H1 (cell line): ENCODE measurements at regions not wholly inside any gene's neighbourhood (a gene's known extent, or its start where the extent isn't known, plus 50 kb on each side); places are given as distances from the start of the nearest gene placed in this dataset.

ENCODE experiments used
- CTCF ChIA-PET: fragments of 300-600 bp; sonication (Branson Sonifier 250); formaldehyde crosslinking; loops from one replicate; lab custom pipeline; 2021; ENCODE audit not compliant: partially characterized antibody; lab: Charles Lee
- POLR2A ChIA-PET: fragments of 300-600 bp; sonication (Branson Sonifier 250); formaldehyde crosslinking; loops from one replicate; lab custom pipeline; 2021; ENCODE audit warnings: inconsistent platforms; ENCODE audit not compliant: partially characterized antibody; lab: Charles Lee
- DNase-seq, 2 experiments: peaks; one replicate each; pipeline versions ENCODE4 v3.0.0 to v3.0.0-alpha.2; 2010 to 2022; ENCODE audit warnings: low spot score in 2 of 2, low read depth in 1 of 2, mixed read lengths in 1 of 2
- FAIRE-seq: peaks from 2 replicates; lab custom pipeline; 2011; peaks lifted over from hg19 to GRCh38; lab: Jason Lieb, UNC
- H2AFZ ChIP-seq: 2 replicates; pipeline ENCODE4 v1.8.1; 2012; ENCODE audit warnings: low read length, inconsistent platforms
- H2AK5ac ChIP-seq: 2 replicates; pipeline ENCODE4 v1.6.1; 2013; ENCODE audit warnings: low read depth, low read length
- H2BK120ac ChIP-seq: replicated peaks from 2 replicates; pipeline ENCODE3; 2013; ENCODE audit warnings: low read depth, low read length, inconsistent platforms
- H2BK12ac ChIP-seq: 2 replicates; pipeline ENCODE4 v1.6.1; 2013; ENCODE audit warnings: low read depth, low read length
- H2BK15ac ChIP-seq: 2 replicates; pipeline ENCODE4 v1.6.1; 2013; ENCODE audit warnings: low read length
- H2BK20ac ChIP-seq: 2 replicates; pipeline ENCODE4 v1.6.1; 2013; ENCODE audit warnings: low read length
- H2BK5ac ChIP-seq: 2 replicates; pipeline ENCODE4 v1.6.1; 2013; ENCODE audit warnings: low read depth, low read length
- H3K14ac ChIP-seq: 2 replicates; pipeline ENCODE4 v1.6.1; 2013; ENCODE audit warnings: inconsistent platforms; ENCODE audit not compliant: insufficient read length
- H3K18ac ChIP-seq: 2 replicates; pipeline ENCODE4 v1.6.1; 2013; ENCODE audit warnings: low read length; ENCODE audit errors: extremely low read depth
- H3K23ac ChIP-seq: 2 replicates; pipeline ENCODE4 v1.6.1; 2013; ENCODE audit warnings: inconsistent platforms; ENCODE audit not compliant: insufficient read length
- H3K23me2 ChIP-seq: 2 replicates; pipeline ENCODE4 v1.6.1; 2013; ENCODE audit warnings: low read depth, low read length
- H3K27ac ChIP-seq: 2 replicates; pipeline ENCODE4 v1.6.1; 2011; ENCODE audit warnings: low read depth, low read length, inconsistent platforms
- H3K27me3 ChIP-seq, 4 experiments: replicated peaks in 1 of 4; 1 replicate in 1 of 4; 2 replicates in 3 of 4; pipeline versions ENCODE4 v1.6.1 to v1.8.1; 2011 to 2013; ENCODE audit warnings: low read length in 3 of 4, mild to moderate bottlenecking in 3 of 4, inconsistent platforms in 2 of 4, mixed read lengths in 2 of 4, moderate library complexity in 1 of 4; ENCODE audit not compliant: control insufficient read depth in 3 of 4, insufficient read depth in 3 of 4; ENCODE audit errors: extremely low read depth in 1 of 4
- H3K36me3 ChIP-seq, 4 experiments: 2 replicates each; pipeline versions ENCODE4 v1.6.1 to v1.8.1; 2011 to 2013; ENCODE audit warnings: mild to moderate bottlenecking in 4 of 4, low read length in 3 of 4, moderate library complexity in 2 of 4, control low read depth in 1 of 4, inconsistent platforms in 1 of 4; ENCODE audit not compliant: insufficient read depth in 4 of 4, control insufficient read depth in 2 of 4
- H3K4ac ChIP-seq: replicated peaks from 2 replicates; pipeline ENCODE3; 2013; ENCODE audit warnings: low read length, low read depth, mixed read lengths, inconsistent platforms; ENCODE audit not compliant: insufficient read length
- H3K4me1 ChIP-seq, 4 experiments: replicated peaks in 1 of 4; 1 replicate in 1 of 4; 2 replicates in 3 of 4; pipeline versions ENCODE4 v1.6.1 to v1.8.1; 2011 to 2013; ENCODE audit warnings: low read length in 3 of 4, inconsistent platforms in 2 of 4, mixed read lengths in 1 of 4; ENCODE audit not compliant: insufficient read depth in 4 of 4, control insufficient read depth in 3 of 4
- H3K4me2 ChIP-seq, 2 experiments: 2 replicates each; pipeline versions ENCODE4 v1.6.1 to v1.8.1; 2011 to 2013; ENCODE audit warnings: low read depth in 2 of 2, low read length in 2 of 2, control low read depth in 1 of 2, inconsistent platforms in 1 of 2, mild to moderate bottlenecking in 1 of 2; ENCODE audit not compliant: insufficient read depth in 1 of 2
- H3K4me3 ChIP-seq, 4 experiments: fragments of 200-600, 300-600 bp in 1 of 4; sonication (generic), shearing (Covaris generic), sonication (Bioruptor Twin) in 1 of 4; 2 replicates each; pipeline versions ENCODE4 v1.5.1 to v1.8.1; 2011 to 2016; ENCODE audit warnings: low read length in 4 of 4, low read depth in 3 of 4, control low read depth in 2 of 4, inconsistent platforms in 2 of 4, mild to moderate bottlenecking in 2 of 4, mixed read lengths in 1 of 4, moderate library complexity in 1 of 4; ENCODE audit not compliant: insufficient read depth in 2 of 4; ENCODE audit errors: extremely low read depth in 1 of 4
- H3K56ac ChIP-seq: replicated peaks from 2 replicates; pipeline ENCODE3; 2013; ENCODE audit warnings: low read depth, mild to moderate bottlenecking, mixed read lengths, low read length, inconsistent platforms; ENCODE audit not compliant: insufficient read length
- H3K79me1 ChIP-seq: 2 replicates; pipeline ENCODE4 v1.6.1; 2013; ENCODE audit warnings: low read depth, low read length, control low read depth
- H3K79me2 ChIP-seq, 2 experiments: 2 replicates each; pipeline versions ENCODE4 v1.6.1 to v1.8.1; 2012 to 2013; ENCODE audit warnings: low read length in 2 of 2, mild to moderate bottlenecking in 2 of 2, inconsistent platforms in 1 of 2; ENCODE audit not compliant: insufficient read depth in 2 of 2, control insufficient read depth in 1 of 2
- H3K9ac ChIP-seq, 4 experiments: replicated peaks in 1 of 4; 1 replicate in 1 of 4; 2 replicates in 3 of 4; pipeline versions ENCODE4 v1.6.1 to v1.8.1; 2011 to 2013; ENCODE audit warnings: low read depth in 3 of 4, low read length in 3 of 4, control low read depth in 2 of 4, mild to moderate bottlenecking in 2 of 4, moderate library complexity in 2 of 4, inconsistent platforms in 1 of 4; ENCODE audit errors: extremely low read depth in 1 of 4
- H3K9me3 ChIP-seq, 2 experiments: 2 replicates each; pipeline versions ENCODE4 v1.6.1 to v1.8.1; 2012 to 2013; ENCODE audit warnings: mild to moderate bottlenecking in 2 of 2, moderate library complexity in 2 of 2, control low read depth in 1 of 2, inconsistent platforms in 1 of 2, low read depth in 1 of 2, low read length in 1 of 2, mixed read lengths in 1 of 2; ENCODE audit not compliant: insufficient read depth in 2 of 2
- H4K20me1 ChIP-seq, 2 experiments: replicated peaks in 1 of 2; 2 replicates each; pipeline versions ENCODE3 to v1.8.1; 2011 to 2013; ENCODE audit warnings: inconsistent platforms in 2 of 2, low read length in 2 of 2, mild to moderate bottlenecking in 1 of 2; ENCODE audit not compliant: insufficient read depth in 2 of 2, control insufficient read depth in 1 of 2
- H4K5ac ChIP-seq: 2 replicates; pipeline ENCODE4 v1.6.1; 2013; ENCODE audit warnings: low read length, low read depth, mixed read lengths, inconsistent platforms; ENCODE audit not compliant: insufficient read length
- H4K8ac ChIP-seq: 2 replicates; pipeline ENCODE4 v1.8.0; 2013; ENCODE audit warnings: mild to moderate bottlenecking, moderate library complexity, low read length, inconsistent platforms; ENCODE audit not compliant: insufficient read depth; ENCODE audit errors: extremely low read depth
- H4K91ac ChIP-seq: replicated peaks from 2 replicates; pipeline ENCODE3; 2013; ENCODE audit warnings: low read length, mixed read lengths, inconsistent platforms; ENCODE audit not compliant: insufficient read length
- ASH2L ChIP-seq: fragments of 200-600, 300-600 bp; sonication (generic); IDR thresholded peaks from one replicate; pipeline ENCODE4 v1.7.1; 2017; ENCODE audit warnings: low read length
- ATF2 ChIP-seq: IDR thresholded peaks from 2 replicates; pipeline ENCODE4 v1.6.1; 2012; ENCODE audit warnings: low read length, inconsistent platforms
- NRF1 ChIP-seq: IDR thresholded peaks from 2 replicates; pipeline ENCODE4 v1.6.1; 2011; ENCODE audit warnings: mild to moderate bottlenecking, low read depth, low read length, improper control_type of control experiment
- POU5F1 ChIP-seq: IDR thresholded peaks from 2 replicates; pipeline ENCODE4 v1.6.1; 2011; ENCODE audit warnings: low read depth, mild to moderate bottlenecking, low read length, moderate library complexity
- SP1 ChIP-seq: IDR thresholded peaks from 2 replicates; pipeline ENCODE4 v1.6.1; 2011; ENCODE audit warnings: low read depth, low read length
- USF2 ChIP-seq: IDR thresholded peaks from 2 replicates; pipeline ENCODE4 v1.6.1; 2011; ENCODE audit warnings: low read length, improper control_type of control experiment
- YY1 ChIP-seq: IDR thresholded peaks from 2 replicates; pipeline ENCODE4 v1.6.1; 2011; ENCODE audit warnings: low read depth, mild to moderate bottlenecking, low read length
- ZNF274 ChIP-seq: IDR thresholded peaks from 2 replicates; pipeline ENCODE4 v1.7.0; 2012; ENCODE audit warnings: low read length, borderline replicate concordance; ENCODE audit errors: extremely low read depth
- WGBS, 2 experiments: shearing (Covaris generic) in 1 of 2; methylation state at CpG; one replicate each; pipeline versions ENCODE4 v1.1.6 to v1.1.7; 2013 to 2015; ENCODE audit warnings: low lambda C conversion rate in 2 of 2, mixed read lengths in 2 of 2, inconsistent platforms in 1 of 2, low coverage in 1 of 2, missing lambda C conversion rate in 1 of 2; ENCODE audit not compliant: insufficient replicate concordance in 2 of 2, insufficient coverage in 1 of 2, insufficient read length in 1 of 2; ENCODE audit errors: extremely low coverage in 1 of 2, missing lambda C conversion rate in 1 of 2; 5-methylcytosine and 5-hydroxymethylcytosine counted together

- H3K23me2 ChIP-seq, result no peaks in the 10 kb centered on the region; the same call in 1 of the 2 replicates
- H3K27me3 ChIP-seq, result peaks cover 33 to 72% (median 59%) of the 10 kb centered on the region in 4 experiments
- no peak overlapping the region for H4K91ac ChIP-seq
- H4K8ac ChIP-seq, result no peak overlapping the region
- FAIRE-seq (no peak), DNase-seq (no peak)
- H2BK5ac ChIP-seq, result no peak overlapping the region
- H3K9me3 ChIP-seq, result no peaks in the 10 kb centered on the region
- no peak overlapping the region for H3K4me3 ChIP-seq
- no peaks in the 10 kb centered on the region for H3K36me3 ChIP-seq
- no peak overlapping the region for H3K56ac ChIP-seq
- H2BK12ac ChIP-seq, result no peak overlapping the region
- no peaks in the 10 kb centered on the region for H3K79me2 ChIP-seq
- H3K4me1 ChIP-seq, result no peaks in the 10 kb centered on the region; a peak in 1 of 7 replicates
- H4K5ac ChIP-seq, result no peak overlapping the region
- ChIA-PET CTCF (interaction anchor here (0.6 kb wide), 2 partner anchors 9 to 1579 kb away, joined by 3 read pairs; no protein-coding TSS in a partner anchor), POLR2A (no interaction called here)
- H3K9ac ChIP-seq, result no peak overlapping the region
- H4K20me1 ChIP-seq, result peaks cover 0 to 5% of the 10 kb centered on the region in 2 experiments
- H3K79me1 ChIP-seq, result no peaks in the 10 kb centered on the region
- no peak overlapping the region for H2AK5ac ChIP-seq
- no peak overlapping the region for H2BK20ac ChIP-seq
- H3K4me2 ChIP-seq, result no peak overlapping the region
- TF ChIP-seq YY1, result no peak
- no peak for TF ChIP-seq ATF2
- TF ChIP-seq USF2, result no peak
- no peak for TF ChIP-seq POU5F1
- no peak for TF ChIP-seq ASH2L
- no peak for TF ChIP-seq NRF1
- TF ChIP-seq SP1, result no peak
- TF ChIP-seq ZNF274, result no peak
- H3K27ac ChIP-seq, result no peak overlapping the region
- H3K4ac ChIP-seq, result no peak overlapping the region
- H2AFZ ChIP-seq, result no peak overlapping the region
- no peak overlapping the region for H3K23ac ChIP-seq
- WGBS, 2 experiments, result 79% methylated on average over 2 of the region's 2 CpGs; no CpG with 5 or more reads in 1 of the 2 experiments
- no peak overlapping the region for H2BK120ac ChIP-seq
- no peak overlapping the region for H2BK15ac ChIP-seq
- no peak overlapping the region for H3K14ac ChIP-seq
- H3K18ac ChIP-seq, result no peak overlapping the region
Measured at GRCh38 chr16:26749072-26749471, 317.7 kb upstream of the C16orf82 start.
